Lower leg skin (tissue), 3 donors: ENCODE measurements at regions not wholly inside any gene's neighbourhood (a gene's known extent, or its start where the extent isn't known, plus 50 kb on each side); places are given as distances from the start of the nearest gene placed in this dataset.

ENCODE experiments used
- CTCF ChIP-seq, 3 donors: fragments of 450-650 bp; IDR thresholded peaks; one replicate each; pipeline ENCODE4 v1.5.1; 2016; ENCODE audit warnings: antibody characterized with exemption in 3 of 3, mild to moderate bottlenecking in 3 of 3, moderate library complexity in 2 of 3
- POLR2A ChIP-seq, 2 donors: fragments of 450-650 bp; IDR thresholded peaks; one replicate each; pipeline ENCODE4 v1.6.1; 2016 to 2017; ENCODE audit warnings: antibody characterized with exemption in 2 of 2, mild to moderate bottlenecking in 1 of 2, moderate library complexity in 1 of 2

GRCh38 chr16:73669535-73670274 is 621.8 kb upstream of the ZFHX3 start:
- TF ChIP-seq CTCF (IDR thresholded peaks at IDR 0.05) = no peak
- TF ChIP-seq POLR2A (IDR thresholded peaks at IDR 0.05) = no peak
